ENCODE measurements at regions not wholly inside any gene's neighbourhood (a gene's known extent, or its start where the extent isn't known, plus 50 kb on each side); places are given as distances from the start of the nearest gene placed in this dataset.
"Not testable (repeated sequence)": the region's sequence is repeated elsewhere in the genome, so short reads cannot be mapped to it uniquely, and the experiment has no call there.

DNA sequence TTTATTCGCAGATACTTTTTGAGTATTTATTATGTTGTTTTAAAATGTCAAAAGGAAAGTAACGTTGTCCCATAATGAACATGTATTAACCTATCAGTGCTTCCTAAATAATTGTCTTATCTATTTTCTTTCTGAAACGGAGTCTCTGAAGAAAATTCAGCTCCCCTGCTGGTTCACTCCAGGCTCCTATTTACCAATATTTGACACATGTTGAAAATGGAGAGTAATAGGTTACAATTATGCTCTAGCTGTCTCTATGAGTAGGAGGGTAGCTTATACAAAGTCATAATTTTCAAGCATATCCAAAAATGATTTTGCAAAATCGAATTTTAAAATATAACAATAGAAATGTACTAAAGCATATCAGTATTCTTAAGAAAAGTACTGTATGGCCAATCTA is 844.1 kb downstream of the CDH18 start:
- no peak for DNase-seq

DNA sequence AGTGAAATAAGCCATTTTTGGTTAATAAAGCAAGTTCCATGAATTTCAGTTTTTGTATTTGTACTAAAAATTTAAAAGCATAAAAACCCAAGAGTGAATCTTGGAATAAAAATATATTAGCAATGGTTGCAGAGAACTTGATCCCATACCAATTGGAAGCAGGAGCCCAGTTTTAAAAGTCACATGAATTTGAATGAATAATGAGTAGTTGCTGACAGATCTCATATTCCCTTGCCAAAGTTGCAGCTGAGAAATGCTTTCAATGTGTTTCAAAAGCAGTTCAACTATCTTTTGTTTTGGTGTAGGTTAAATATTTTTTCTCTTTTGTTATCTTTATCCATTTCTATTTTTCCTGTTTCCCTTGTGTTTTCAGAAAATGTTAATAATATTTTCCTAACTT is 818.6 kb downstream of the CDH18 start:
- no peak for DNase-seq

DNA sequence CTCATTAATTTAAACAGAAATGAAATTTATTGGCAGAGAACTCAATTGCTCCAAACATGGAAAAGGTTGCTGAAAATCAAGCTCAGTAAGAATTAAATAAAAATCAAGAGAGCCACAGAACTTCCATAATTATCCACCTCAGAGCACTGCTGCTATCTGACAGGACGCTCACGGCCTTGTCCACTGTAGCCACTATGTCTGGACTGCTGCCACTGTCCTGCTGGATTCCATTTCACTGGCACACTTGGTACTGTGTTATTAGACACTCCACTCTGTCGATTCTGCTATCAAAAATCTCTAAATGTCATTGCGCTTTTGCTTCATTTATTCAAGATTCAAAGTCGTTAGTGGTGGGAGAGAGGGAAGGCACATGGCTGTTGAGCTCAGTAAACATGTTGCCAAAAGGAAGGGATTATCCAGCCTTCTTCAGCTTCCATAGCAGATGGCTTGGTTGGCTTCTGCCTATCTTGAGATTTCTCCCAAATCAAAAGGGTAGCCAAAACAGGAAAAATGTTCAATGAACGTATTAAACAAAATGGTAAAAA is 815.0 kb downstream of the CDH18 start:
- DNase-seq: no peak

DNA sequence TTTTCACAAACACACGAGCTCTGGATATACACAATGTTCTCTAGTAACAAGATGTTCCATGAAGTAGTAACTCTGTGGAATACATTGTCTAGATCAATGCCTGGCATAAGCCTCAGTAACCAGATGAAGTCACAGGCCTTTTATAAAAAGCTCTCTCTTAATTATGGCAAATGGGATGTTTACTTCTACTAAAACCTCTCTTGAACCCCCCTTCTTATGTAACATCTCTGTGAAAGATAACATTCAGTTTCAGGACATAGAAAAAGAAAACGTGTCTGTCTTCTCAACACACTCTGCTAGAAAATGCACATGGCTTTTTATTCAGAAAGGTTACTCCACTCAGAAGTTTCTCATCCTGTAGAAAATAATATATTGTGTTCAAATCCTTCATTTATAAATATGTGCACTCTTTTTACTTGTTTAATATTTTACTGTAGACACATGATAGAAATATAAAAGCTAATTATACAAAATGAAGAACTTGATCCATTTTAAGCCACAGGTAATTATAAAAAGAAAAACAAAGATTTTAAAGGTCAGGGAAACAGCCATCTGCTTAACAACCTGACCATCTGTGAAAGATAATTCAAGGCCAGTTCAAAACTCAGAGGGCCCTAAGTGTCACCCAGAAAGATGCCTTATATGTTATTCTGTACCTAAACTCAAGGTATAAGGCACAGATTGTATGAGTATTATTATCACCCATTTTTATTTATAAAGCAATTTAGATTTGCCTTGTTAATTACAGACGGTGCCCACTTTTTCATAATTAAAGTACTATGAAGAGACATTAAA is 812.0 kb downstream of the CDH18 start:
- no peak for DNase-seq

DNA sequence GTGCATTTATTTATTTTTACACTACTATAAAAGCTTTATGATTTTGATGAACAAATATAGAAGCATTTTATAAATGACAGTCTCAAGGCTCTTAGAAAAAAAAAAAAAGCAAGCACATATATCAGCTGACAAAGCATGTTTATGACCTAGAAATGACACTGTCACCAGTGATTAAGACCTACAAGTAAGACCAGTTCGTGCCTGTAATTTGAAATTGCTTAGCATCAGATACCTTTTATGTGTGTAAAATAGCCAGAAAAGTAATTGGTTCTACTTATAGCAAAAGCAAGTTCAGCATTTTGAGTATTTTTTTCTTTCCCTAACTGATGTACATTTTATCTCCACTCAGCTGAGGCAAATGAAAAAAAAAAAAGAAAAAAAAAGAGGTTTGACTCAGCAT is 808.4 kb downstream of the CDH18 start:
- no peak for DNase-seq

DNA sequence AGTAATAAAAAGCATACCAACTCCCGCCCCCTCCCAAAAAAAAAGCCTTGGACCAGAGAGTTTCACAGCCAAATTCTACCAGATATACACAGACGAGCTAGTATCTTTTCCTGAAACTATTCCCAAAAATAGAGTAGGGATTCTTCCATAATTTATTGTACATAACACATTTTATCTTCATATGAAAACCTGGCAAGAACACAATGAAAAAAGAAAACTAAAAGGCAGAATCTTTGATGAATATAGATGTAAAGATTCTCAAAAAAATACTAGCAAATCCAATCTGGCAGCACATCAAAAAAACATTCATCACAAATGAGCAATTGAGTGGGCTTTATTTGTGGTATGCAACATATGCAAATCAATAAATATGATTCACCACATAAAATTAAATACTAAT is 798.8 kb downstream of the CDH18 start:
- no peak for DNase-seq

DNA sequence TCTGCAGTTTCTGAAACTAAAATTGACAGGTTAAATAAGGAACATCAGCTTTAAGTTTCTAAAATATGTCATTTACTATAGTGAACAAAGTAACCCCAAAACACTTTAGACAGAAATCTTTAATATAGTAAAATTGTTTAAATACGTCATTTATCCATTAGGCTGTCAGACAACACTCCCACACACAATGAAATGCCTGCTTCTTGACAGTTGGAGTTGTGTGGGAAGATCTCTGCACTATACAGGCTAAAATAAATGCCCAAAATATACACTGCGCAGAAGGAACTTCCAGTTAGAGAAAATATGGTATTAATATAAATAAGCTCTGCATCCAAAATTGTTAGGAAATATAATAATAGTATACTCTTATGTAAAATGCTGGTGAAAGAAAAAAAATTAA is 794.4 kb downstream of the CDH18 start:
- no peak for DNase-seq

DNA sequence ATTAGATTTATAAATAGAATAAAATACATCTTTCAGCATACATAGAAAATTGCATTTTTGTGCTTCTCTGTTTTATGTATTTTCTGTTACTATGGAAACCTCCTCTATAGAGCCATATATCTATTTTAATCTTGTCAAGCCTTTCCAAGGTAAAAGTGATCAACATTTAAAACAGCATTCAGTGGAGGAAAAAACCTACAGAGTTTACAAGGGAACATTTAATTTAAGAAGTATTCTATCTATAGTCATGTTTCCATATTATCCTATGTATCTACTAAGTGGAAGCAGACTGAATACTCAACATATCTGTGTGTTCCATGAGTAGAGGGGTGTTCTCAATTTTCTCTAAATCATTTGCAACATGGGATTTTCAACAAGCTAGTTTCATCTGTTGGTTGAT is 791.4 kb downstream of the CDH18 start:
- DNase-seq: no peak

DNA sequence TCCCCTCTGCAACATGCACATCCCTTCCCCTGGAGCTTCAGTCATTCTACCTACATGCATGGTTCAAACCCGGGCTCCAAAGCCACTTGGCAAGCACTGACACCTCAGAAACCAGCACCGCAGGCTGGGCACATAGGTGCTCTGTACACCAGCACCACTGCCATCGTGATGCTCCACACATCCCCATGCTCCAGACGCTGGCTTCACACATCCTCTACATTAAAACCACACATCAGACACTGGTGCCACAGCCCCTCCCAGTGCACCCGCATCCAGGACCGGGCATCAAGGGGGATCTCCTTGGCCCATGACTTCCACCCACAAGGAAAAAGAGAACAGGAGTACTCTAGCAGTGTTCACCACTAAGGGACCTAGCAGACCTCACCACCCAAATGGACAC is 787.7 kb downstream of the CDH18 start:
- DNase-seq: no peak

DNA sequence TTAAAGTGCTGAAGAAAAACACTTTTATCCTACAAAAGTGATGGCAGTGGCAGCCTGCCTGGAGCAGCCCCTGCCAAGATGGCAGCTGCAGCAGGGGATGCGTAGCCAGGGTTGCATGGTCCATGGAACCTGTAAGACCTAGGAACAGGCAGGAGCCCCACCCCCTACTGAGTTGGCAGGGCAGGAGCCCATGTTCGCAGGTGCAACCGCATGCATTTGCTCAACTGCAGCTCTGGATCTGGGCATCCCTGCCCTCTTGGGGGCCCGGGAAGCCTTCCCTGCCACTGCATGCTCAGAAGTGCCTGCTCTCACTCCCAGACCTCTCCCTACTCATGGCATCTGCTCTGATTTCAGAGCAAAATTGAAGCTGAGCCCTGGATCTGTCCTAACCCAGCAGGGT is 779.6 kb downstream of the CDH18 start:
- DNase-seq: no peak

DNA sequence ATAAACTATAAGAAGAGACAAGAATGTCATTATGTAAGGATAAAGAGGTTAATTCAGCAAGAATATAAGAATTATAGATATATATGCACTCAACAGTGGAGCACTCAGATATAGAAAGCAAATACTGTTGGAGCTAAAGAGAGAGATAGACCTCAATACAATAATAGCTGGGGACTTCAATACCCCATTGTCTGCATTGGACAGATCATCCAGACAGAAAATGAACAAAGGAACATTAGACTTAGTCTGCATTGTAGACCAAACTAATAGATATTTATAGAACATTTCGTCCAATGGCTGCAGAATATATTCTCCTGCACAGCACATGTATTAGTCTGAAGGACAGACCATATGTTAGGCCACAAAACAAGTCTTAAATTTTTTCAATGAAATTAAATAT is 777.1 kb downstream of the CDH18 start:
- DNase-seq: no peak

DNA sequence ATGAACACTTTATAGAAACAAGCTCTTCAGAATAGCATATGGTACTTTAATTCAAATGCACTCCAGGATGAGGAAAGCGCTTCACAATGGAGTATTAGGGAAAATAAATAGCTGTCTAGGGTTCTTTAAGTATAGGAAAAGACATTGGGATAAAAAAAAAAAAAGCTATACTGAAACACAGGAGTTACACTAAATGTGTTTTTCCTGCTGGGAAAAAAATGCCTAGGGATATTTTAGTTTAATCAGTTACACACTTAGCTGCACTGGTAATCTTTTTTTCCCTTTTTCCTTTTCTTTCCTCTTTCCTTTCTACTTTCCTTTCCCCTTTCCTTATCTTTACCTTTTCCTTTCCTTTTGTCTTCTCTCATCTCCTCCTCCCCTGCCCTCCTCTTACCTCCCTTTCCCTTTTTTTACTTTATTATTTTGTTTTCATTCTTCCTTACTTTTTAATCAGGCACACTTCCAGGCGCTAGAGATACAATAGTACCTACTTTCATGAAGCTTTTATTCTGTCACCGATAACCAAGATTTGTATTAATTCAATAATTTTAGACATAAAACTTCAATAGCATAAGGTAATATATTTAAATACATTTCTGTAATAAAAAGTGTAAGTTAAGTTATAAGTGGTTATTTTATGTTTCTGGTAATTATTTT is 758.7 kb downstream of the CDH18 start:
- no peak for DNase-seq

DNA sequence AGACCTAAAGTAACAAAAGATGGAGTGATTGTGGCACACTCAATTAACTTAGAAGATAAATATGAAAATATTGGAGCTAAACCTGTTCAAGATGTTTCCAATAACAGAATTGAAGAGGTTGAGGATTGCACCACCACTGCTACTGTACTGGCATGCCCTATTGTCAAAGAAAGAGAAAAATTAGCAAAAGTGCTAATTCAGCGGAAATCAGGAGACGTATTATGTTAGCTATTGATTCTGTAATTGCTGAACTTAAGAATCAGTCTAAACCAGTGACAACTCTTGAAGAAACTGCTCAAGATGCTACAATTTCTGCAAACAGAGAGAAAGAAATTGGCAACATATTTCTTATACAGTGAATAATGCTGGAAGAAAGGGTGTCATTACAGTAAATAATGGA is 754.4 kb downstream of the CDH18 start:
- no peak for DNase-seq

DNA sequence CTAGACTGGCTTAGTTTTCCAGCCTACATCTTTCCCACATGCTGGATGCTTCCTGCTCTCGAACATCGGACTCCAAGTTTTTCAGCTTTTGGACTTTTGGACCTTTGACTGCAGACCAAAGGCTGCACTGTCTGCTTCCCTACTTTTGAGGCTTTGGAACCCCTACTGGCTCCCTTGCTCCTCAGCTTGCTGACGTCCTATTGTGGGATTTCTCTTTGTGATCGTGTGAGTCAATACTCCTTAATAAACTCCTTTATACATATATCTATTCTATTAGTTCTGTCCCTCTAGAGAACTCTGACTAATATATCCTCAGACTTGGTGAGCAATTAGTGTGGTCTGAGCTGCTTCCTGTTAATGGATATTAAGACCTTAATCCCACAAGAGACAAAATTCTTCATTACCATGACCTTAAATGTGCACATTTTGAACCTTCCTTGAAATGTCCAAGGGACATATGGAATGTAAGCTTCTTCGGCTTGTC is 752.9 kb downstream of the CDH18 start:
- DNase-seq: no peak

DNA sequence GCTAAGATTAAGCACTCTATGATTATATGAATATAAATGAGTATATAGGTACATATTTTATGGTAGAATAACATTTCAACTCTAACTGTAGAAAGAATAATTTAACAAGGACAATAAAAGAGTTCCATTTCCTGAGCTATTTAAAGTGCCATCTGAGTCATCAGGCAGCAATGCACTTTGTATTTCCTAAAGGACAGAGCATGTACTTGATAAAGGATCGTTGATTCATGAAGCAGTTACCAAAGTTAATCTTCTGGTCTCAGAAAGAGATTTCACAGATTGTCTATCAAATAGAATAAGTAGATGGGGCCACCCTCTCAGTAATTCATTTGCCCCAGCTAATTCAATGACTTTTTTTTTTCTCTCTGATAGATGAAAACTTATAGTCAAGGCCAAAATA is 747.8 kb downstream of the CDH18 start:
- DNase-seq: no peak

DNA sequence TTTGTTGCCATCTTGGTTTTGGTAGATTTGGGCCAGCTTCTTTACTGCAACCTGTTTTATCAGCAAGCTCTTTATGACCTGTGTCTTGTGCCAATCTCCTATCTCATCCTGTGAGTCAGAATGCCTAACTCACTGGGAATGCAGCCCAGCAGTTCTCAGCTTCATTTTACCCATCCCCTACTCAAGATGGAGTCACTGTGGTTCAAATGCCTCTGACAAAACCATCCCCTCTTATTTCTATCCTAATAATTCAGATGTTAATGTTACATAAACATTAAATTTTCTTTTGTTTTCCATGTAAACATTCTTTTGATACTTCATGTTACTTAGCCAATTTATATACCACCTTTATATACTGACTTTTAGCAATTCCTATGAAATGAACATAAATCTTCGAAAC is 746.3 kb downstream of the CDH18 start:
- DNase-seq: no peak

DNA sequence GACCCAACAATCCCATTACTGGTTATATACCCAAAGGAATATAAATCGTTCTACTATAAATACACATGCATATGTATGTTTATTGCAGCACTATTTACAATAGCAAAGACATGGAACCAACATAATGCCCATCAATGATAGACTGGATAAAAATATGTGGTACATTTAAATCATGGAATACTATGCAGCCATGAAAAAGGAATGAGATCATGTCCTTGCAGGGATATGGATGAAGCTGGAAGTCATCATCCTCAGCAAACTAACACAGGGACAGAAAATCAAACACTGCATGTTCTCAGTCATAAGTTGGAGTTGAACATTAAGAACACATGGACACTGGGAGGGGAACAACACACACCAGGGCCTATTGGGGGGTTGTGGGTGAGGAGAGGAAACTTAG is 741.8 kb downstream of the CDH18 start:
- DNase-seq: not testable (repeated sequence)

DNA sequence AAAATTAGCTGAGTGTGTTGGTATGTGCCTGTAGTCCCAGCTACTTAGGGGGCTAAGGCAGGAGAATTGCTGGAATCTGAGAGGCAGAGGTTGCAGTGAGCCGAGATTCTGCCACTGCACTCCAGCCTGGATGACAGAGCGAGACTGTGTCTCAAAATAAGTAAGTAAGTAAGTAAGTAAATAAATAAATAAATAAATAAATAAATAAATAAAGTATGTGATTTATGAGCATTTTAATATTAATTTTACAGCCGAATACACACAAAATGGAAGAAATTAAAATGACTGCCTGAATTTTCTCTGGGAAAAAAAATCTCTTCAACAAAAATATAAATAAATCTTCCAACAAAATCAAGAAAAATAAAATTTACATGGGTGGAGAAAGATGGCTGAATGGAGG is 740.7 kb downstream of the CDH18 start:
- no peak for DNase-seq

DNA sequence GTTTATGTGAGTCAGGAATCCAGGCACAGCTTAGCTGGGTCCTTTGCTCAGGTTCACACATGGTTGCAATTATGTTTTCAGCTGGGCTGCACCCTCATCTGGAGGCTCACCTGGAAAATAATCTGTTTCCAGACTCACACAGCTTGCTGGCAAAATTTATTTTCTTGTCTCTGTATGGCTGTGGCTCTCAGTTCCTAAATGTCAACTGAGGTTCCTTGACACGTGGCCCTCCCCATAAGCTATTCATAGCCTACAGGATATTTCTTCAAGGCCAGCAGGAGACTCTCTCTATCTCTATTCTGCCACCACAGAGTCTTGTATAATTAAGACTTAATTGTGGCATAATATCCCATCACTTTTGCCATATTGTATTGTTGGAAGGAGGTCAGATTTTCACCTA is 732.0 kb downstream of the CDH18 start:
- DNase-seq: no peak

DNA sequence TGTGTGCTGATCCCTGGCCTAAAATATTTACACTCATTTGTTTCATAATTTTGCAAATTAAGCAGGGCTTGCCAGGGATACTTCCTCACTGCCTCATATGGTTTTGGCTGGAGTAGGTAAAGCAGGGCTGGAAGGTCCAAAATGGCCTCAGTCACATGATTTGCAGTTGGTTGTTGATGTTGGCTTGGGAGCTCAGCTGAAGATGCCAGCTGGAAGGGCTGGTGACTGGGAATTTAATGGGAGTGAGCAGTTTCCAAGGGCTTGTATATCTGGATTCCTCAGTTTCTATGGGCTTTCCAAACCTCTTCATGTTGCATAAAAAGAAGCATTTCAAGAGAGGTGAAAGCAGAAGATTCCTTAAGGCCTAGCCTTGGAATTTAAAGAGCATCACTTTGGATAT is 729.3 kb downstream of the CDH18 start:
- no peak for DNase-seq

DNA sequence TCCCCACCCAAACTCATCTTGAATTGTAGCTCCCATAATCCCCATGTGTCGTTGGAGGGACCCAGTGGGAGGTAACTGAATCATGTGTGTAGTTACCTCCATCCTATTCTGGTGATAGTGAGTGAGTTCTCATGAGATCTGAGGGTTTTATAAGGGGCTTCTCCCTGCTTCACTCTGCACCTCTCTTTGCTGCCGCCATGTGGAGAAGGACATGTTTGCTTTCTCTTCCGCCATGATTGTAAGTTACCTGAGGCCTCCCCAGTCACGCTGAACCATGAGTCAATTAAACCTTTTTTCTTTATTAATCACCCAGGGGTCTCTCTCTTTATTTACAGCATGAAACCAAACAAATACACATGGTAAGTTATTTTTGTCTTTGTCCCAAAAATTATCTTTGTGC is 726.1 kb downstream of the CDH18 start:
- no peak for DNase-seq

DNA sequence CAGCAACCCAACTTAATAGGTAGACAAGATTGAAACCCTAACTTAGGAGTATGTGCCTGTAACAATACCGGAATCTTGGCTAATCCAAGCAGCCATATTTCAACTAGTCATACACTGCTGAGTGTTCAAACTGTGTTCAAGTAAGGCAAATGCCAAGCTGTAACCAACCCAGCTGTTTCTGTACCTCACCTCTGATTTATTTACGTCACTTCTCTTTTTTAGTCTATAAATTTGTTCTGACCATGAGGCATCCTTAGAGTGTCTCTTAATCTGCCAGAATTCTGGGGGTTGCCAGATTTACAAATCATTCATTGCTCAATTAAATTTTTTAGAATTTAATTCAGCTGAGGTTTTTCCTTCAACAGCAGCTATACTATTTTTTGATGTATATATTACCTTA is 723.2 kb downstream of the CDH18 start:
- no peak for DNase-seq

DNA sequence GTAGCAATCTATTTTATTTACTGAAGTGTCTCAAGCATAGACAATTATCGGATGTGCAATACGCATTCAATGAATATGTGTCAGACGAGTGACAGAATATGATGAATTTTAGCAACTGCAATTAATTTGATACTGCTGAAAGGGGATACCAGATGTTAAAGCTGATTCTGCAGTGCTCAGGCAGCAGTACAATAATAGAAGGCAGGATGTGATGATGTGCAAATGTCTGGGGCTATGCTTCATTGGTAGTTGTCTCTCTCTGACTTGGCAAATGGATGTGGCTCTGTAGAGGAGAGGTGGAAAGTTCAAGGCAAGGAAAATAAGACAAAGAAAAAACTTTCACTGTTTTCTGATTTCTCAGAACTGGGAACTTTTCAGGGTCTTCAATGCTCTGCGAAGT is 721.2 kb downstream of the CDH18 start:
- no peak for DNase-seq

DNA sequence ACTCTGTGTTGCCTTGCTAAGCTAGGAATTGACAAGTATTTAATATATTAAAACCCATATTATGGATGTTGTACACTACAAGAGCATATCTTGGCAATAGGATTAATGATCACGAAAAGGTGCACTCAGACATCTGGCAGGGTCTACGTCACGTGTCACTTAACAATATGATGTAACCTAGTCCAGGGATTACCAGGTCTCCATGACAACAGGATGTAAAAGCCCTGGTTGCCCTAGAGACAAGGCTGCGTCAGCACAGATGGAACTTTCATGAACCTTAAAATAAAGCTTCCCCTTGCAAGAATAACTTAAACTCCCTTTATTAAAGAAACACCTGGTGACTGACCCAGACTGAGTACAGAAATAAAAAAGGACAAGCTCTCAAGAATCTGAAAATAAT is 717.8 kb downstream of the CDH18 start:
- no peak for DNase-seq

DNA sequence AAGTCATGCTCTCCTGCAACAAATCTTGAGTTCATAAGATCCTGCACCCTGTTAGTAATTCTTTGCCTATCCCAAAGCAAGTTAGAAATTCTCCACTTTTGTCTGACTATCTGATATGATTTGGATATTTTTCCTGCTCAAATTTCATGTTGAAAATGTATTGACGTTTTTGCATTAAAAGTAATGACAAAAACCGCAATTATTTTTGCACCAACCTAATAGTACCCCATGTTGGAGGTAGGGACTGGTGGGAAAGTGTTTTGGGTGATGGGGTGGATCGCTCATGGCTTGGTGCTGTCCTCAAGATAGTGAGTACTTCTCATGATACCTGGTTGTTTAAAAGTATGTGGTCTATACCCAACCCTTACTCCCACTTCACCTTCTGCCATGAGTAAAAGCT is 713.4 kb downstream of the CDH18 start:
- DNase-seq: no peak

All from activated effector memory CD4-positive, alpha-beta T cell treated with anti-CD3 and anti-CD28 coated beads, Interleukin-2, amount 50 U/mL, for 16 hours (primary cell).